Heart right ventricle (tissue), 16 donors: ENCODE measurements at regions not wholly inside any gene's neighbourhood (a gene's known extent, or its start where the extent isn't known, plus 50 kb on each side); places are given as distances from the start of the nearest gene placed in this dataset.

Source experiments
- ATAC-seq, 8 donors: fragments of 200-7000 bp; cut with Tn5 transposase; one replicate each; pipeline ENCODE4 v1.9.1; 2020; ENCODE audit warnings: mild to moderate bottlenecking in 8 of 8, moderate library complexity in 8 of 8, moderate number of reproducible peaks in 1 of 8
- DNase-seq, 2 donors: peaks; one replicate each; pipeline ENCODE4 v3.0.0-alpha.2; 2020
- H3K27ac ChIP-seq, 10 donors: fragments of 200-600 bp; sonication (generic) in 2 of 10; one replicate each; pipeline versions ENCODE4 v1.5.0 to v1.8.0; 2020 to 2022; ENCODE audit warnings: mild to moderate bottlenecking in 3 of 10
- H3K27me3 ChIP-seq, 7 donors: fragments of 200-600 bp; one replicate each; pipeline ENCODE4 v1.8.0; 2021 to 2022; ENCODE audit warnings: mild to moderate bottlenecking in 2 of 7
- H3K36me3 ChIP-seq, 9 donors: fragments of 200-600 bp; sonication (generic) in 1 of 9; one replicate each; pipeline versions ENCODE4 v1.5.0 to v1.8.0; 2020 to 2022; ENCODE audit warnings: mild to moderate bottlenecking in 2 of 9
- H3K4me1 ChIP-seq, 9 donors: fragments of 200-600 bp; sonication (generic) in 1 of 9; one replicate each; pipeline versions ENCODE4 v1.5.0 to v1.8.0; 2020 to 2022; ENCODE audit warnings: mild to moderate bottlenecking in 4 of 9
- H3K4me3 ChIP-seq, 10 donors: fragments of 200-600 bp; sonication (generic) in 2 of 10; one replicate each; pipeline versions ENCODE4 v1.5.0 to v1.8.0; 2020 to 2022; ENCODE audit warnings: mild to moderate bottlenecking in 7 of 10, moderate library complexity in 2 of 10
- H3K9me3 ChIP-seq, 11 donors: fragments of 200-600 bp in 10 of 11; sonication (generic) in 2 of 11; one replicate each; pipeline versions ENCODE4 v1.5.0 to v1.8.0; 2013 to 2022; ENCODE audit warnings: mild to moderate bottlenecking in 2 of 11, control low read depth in 1 of 11, moderate library complexity in 1 of 11
- CTCF ChIP-seq, 9 donors: fragments of 200-600 bp; sonication (generic) in 2 of 9; IDR thresholded peaks; one replicate each; pipeline versions ENCODE4 v1.5.0 to v1.8.0; 2021 to 2022; ENCODE audit warnings: antibody characterized with exemption in 9 of 9, mild to moderate bottlenecking in 5 of 9, moderate library complexity in 1 of 9
- WGBS, 2 donors: extraction: QIAGEN DNeasy Blood & Tissue Kit; methylation state at CpG; one replicate each; pipeline ENCODE4 v1.1.7; 2013; ENCODE audit warnings: inconsistent platforms in 1 of 2; 5-methylcytosine and 5-hydroxymethylcytosine counted together
- intact Hi-C, 10 donors: fragments of 100-400 bp; cut with DNase I; formaldehyde crosslinking; loops; one replicate each; pipeline versions ENCODE4 v1.11.1 to v1.14.2; 2022
- donor health status: Arrhythmogenic right ventricular cardiomyopathy.
- donor health status: ischemic (EF 13 %, LVEDD 7.1; RV severe dilation, severe dysfunction).
- donor health status: healthy with polysubstance abuse.
- donor health status: DM: no; HTN: yes; CAD: no.
- donor health status: DM: no; HTN: no; CAD: no.
- donor health status: ischemic (EF 25% LVEDD 6.9; RV normal size, moderate dysfunction).
- donor health status: ischemic (EF 25% LVEDD 5.7; RV mildly dilated, moderate dysfunction).
- donor health status: healthy.
- donor health status: DM: yes; HTN: yes; CAD: no.
- donor health status: Ischemic cardiomyopathy.
- donor health status: ischemic (EF 35%, LVEDD 5.7; RV mildly dilated, moderate dysfunction).
- donor health status: nonischemic (EF 11% LVEDD 7.7; RV severe dilation, severe dysfunction).
- donor health status: DM: yes; HTN: yes; CAD: no.
- donor health status: PGD.
- donor health status: ischemic (EF 29% LVEDD 5.4; RV normal size, mild dysfunction).
- donor health status: nonischemic (EF 23%, LVEDD 6.1; RV moderate dilation, normal function).

GRCh38 chr5:143761663-143762062 is 50.3 kb upstream of the HMHB1 start:
- 53 to 59% methylated on average over 3 of the region's 3 CpGs for WGBS, 2 donors
- no peak for DNase-seq
- Histone ChIP-seq H3K4me3 (no peak overlapping the region), H3K9me3 (peaks cover 0 to 4% (median 0%) of the 10 kb centered on the region in 11 donors), H3K36me3 (no peaks in the 10 kb centered on the region), H3K27me3 (no peaks in the 10 kb centered on the region), H3K4me1 (peaks cover 6 to 46% (median 20%) of the 10 kb centered on the region in 9 donors), H3K27ac (no peak overlapping the region)
- ATAC-seq = no peak
- no peak for TF ChIP-seq CTCF (IDR thresholded peaks at IDR 0.05)
- intact Hi-C loops = no loop called here

- no peak for ATAC-seq
- Histone ChIP-seq H3K4me3 (no peak overlapping the region), H3K4me1 (peaks cover 6 to 46% (median 20%) of the 10 kb centered on the region in 9 donors), H3K36me3 (no peaks in the 10 kb centered on the region), H3K27me3 (no peaks in the 10 kb centered on the region), H3K27ac (no peak overlapping the region), H3K9me3 (peaks cover 0 to 4% (median 0%) of the 10 kb centered on the region in 11 donors)
- no peak for TF ChIP-seq CTCF (IDR thresholded peaks at IDR 0.05)
- intact Hi-C loops = no loop called here
- 100% methylated on average over 1 of the region's 1 CpG for WGBS, 2 donors
- DNase-seq = no peak
These were observed 51.2 kb upstream of the HMHB1 start for GRCh38 chr5:143760755-143761154.

GRCh38 chr5:143760131-143760505 is 51.8 kb upstream of the HMHB1 start:
- Histone ChIP-seq H3K9me3 (peaks cover 0 to 4% (median 0%) of the 10 kb centered on the region in 11 donors), H3K4me3 (no peak overlapping the region), H3K36me3 (no peaks in the 10 kb centered on the region), H3K27ac (peak overlapping the region in 1 of 10 donors; percentile 2), H3K4me1 (peaks cover 6 to 46% (median 20%) of the 10 kb centered on the region in 9 donors), H3K27me3 (no peaks in the 10 kb centered on the region)
- intact Hi-C loops = no loop called here
- WGBS, 2 donors = 70 to 78% methylated on average over 1 of the region's 1 CpG
- ATAC-seq = no peak
- TF ChIP-seq CTCF (IDR thresholded peaks at IDR 0.05) = no peak
- no peak for DNase-seq

GRCh38 chr5:143759396-143760130 is 52.4 kb upstream of the HMHB1 start:
- peak in 7 of 8 donors; percentile 29 to 81 (median 67) for ATAC-seq
- no peak for TF ChIP-seq CTCF (IDR thresholded peaks at IDR 0.05)

More at GRCh38 chr5:143759396-143760130, 52.4 kb upstream of the HMHB1 start:
- H3K27ac ChIP-seq = peak overlapping the region in 5 of 10 donors; percentile 11 to 68 (median 46)
- peaks cover 6 to 46% (median 20%) of the 10 kb centered on the region in 9 donors for H3K4me1 ChIP-seq
- intact Hi-C loops = no loop called here
- no peak for DNase-seq
- H3K36me3 ChIP-seq = no peaks in the 10 kb centered on the region
- no peaks in the 10 kb centered on the region for H3K27me3 ChIP-seq
- H3K4me3 ChIP-seq = no peak overlapping the region
- H3K9me3 ChIP-seq = peaks cover 0 to 4% (median 0%) of the 10 kb centered on the region in 11 donors
- 7 to 24% methylated on average over 1 of the region's 1 CpG for WGBS, 2 donors
